Ammon's horn (tissue), 1 donor: ENCODE measurements at regions not wholly inside any gene's neighbourhood (a gene's known extent, or its start where the extent isn't known, plus 50 kb on each side); places are given as distances from the start of the nearest gene placed in this dataset.
A peak's percentile ranks its signal among the peaks of the same experiment; 100 is the strongest.
"Not testable (repeated sequence)": the region's sequence is repeated elsewhere in the genome, so short reads cannot be mapped to it uniquely, and the experiment has no call there.

ENCODE experiments used
- DNase-seq: peaks from one replicate; pipeline ENCODE4 v3.0.0-alpha.2; 2016; ENCODE audit warnings: low spot score

DNA sequence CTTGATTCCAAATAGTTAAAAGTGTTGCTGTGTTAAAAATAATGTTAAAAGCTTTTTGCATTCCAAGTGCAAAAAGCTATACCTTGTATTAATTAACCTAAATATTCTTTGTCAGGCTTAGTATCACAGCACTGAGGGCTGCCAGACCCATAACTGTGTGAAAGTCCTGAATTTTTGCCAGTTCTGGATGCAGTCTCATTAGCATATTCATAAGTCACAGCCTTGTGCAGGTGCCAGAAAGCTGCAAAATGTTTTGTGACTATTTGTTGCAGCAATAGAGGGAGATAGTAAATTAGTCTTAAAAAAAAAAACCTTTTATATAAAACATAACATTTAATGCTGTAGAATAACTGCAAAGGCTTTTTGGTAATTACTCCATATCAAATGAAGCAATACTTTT, 56.6 kb downstream of the SLITRK1 start:
- peak; percentile 93 for DNase-seq

DNA sequence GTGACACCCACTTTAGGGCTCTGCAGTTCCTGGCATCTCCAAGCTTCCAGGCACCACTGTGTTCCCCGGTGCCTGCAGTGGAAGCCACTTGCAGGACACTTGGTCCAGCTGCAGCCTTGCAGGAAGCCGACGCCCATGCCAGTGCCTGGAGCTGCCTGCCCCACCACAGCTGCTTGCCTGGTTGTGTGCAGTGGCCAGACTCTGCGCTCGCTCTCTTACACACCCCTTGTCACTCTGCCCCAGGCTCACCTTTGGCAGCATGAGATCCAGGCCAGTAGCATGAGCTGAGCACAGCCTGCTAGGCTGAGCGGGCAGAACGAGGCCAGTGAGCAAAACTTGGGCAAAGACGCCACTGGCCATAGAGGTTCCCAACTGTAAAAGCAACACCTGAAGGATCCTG, 57.7 kb downstream of the SLITRK1 start:
- no peak for DNase-seq

DNA sequence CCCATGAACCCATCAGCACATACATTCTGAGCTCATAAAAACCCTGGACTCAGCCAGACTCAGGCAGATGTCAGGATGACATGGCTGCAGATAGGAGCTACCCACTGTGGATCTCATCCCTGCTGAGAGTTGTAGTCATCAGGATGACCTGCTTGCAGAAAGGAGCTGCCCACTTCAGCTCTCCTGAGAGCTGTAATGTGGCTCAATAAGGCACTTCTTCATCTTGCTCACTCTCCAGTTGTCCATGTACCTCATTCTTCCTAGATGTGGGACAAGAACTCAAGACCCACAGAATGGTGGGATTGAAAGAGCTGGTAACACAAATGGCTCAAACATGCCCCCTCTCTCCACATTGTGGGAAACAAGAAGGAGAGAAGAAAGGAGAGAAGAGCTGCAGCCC, 58.2 kb downstream of the SLITRK1 start:
- DNase-seq: no peak

DNA sequence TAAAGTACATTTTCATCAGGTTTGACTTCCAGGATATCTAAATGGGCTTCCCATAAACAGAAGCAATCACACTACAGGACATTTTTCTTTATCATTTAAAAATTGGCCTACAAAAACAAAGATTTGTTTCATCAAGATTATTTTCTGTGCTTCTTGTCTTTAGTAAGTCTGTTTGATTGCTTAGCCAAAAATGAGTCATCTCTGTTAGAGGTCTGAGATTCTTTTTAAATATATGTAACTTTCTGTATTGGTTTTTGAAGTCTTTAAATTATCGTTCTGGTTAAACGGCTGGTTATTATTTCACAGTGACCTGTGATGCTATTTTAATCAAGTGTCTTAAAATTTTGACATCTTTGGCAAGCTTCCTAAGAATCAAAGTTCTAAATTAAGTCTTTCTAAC, 62.7 kb downstream of the SLITRK1 start:
- no peak for DNase-seq

DNA sequence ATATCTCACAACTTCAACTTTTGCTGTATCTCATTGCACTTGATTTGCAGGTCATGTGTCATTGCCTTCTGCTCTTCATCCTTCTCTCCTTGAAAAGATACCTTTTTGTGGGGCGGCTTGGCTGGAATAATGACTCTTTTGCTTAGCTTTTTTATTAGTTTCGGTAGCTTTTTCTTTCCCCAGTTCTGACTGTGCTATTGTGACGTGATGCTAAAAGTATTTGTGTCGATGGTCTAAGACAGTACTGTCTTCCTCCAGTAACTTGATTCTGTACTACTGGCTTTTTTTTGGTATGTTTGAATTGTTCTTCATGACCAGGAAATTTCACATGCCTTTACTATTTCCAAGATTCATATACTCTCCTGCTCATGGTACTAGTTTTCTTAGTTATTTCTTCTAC, 63.1 kb downstream of the SLITRK1 start:
- DNase-seq: no peak

DNA sequence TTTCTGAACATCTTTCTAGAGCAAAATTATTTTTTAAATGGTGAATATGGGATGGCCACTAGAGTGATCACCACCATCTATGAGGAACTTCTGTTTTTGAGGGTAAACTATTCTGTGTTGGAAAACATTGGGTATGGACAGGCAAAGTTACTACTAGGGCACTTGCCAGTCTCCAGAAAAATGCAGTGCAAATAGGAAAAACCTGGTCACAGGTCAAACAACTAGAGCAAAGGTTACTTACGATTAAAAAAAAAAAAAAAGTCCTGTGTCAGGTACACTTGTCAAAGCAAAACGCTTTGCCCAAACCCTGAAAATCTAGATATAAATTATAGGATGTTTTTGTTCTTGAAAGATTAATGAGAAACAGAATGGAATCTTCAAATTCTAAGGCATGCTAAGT, 66.2 kb downstream of the SLITRK1 start:
- DNase-seq: no peak

DNA sequence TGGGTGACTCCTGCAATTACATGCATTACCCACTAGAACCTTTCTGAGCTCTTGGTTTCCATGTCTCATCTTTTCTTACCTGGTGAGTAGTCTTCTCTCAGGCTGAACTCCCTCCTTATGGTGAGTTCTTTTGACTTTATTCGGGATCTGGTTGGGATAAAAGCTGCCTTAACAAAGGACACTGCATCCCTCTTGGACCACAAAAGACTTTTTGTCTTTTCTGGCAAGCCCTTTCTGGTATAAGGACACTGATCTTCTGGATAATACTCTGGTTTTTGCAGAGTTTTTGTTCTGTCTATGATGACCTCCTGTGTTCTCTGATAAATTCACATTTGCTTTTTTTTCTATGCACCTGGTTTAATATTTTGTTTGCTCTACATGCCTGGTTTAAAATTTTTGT, 66.7 kb downstream of the SLITRK1 start:
- DNase-seq: peak; percentile 31

DNA sequence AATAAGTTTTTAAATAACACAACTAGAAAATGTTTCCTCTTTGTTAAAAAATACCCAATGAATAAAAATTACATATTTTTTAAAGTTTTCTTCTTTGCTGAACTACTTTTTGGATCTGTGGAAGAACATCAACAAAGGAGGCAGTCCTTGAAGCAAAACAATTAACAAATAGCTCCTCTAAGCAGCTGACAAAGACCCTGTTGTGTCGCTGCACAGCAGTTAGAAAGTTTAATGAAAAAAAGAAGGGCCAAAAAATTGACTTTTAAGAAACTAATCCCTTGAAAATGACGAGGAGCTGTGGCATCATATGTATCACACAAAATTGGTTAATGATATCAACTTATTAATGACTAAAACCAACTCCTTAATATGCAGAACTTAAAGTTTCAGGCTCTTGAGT, 72.1 kb downstream of the SLITRK1 start:
- peak; percentile 71 for DNase-seq

DNA sequence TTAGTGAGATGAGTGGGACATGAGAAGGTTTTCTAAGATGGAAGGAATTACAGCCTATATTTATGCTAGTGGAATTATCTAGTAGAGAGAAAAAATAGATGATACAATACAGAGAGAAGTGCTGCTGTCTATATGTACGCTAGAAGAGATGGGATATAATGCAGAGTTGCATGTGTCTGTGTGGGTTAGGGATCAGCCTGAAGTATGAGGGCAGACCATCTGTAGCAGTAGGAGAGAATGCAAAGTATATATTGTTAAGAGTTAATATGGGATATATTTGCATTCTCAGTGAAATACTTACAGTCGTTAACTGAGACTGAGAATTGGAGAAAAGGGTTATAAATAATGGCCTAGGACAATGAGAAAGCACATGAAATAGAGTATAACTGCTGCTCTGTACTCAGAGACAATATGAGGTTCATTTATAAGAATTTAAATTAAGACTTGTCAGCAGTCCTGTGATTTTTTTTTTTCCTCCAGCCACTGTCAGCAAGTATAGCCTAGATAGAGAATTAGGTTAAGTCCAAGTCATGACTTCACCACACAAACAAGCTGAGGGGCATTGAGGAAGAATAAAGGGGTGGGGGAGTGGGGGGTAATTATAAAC, 77.8 kb downstream of the SLITRK1 start:
- no peak for DNase-seq

DNA sequence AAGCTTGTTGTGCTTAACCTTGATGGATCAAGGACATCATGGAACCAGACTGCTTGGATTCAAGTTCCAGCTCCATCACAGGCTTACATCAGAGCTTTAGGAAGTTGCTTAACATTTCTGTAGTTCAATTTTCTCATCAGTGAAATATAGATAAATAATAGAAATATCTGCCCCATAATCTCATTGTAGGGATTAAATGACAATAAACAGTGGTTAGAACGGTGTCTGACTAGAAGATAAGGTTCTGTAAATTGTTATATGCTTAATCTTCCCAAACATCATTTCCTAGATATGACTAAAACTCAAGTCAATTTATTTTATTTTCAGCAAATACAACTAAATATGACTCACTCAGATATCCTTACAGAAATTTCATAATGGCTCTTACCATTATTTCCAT, 83.5 kb downstream of the SLITRK1 start:
- DNase-seq: no peak

DNA sequence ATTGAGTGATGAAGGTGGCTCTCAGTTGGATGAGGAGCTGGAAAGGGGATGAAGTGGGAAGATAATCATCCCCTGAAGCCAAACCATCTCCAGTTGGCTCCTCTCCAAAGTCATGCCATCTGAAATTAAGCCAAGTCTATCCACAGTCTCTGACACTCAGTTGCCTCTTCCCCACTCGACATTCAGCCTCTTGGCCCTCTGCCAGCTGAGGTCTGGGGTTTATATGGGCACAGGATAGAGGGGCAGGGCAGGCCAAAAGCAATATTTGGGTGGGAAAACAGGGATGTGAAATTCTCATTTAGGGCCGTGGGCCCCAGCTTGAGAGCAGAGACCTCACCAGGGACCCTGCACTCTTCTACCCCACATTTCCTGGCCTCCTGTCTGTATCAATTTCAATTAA, 85.9 kb downstream of the SLITRK1 start:
- DNase-seq: no peak

DNA sequence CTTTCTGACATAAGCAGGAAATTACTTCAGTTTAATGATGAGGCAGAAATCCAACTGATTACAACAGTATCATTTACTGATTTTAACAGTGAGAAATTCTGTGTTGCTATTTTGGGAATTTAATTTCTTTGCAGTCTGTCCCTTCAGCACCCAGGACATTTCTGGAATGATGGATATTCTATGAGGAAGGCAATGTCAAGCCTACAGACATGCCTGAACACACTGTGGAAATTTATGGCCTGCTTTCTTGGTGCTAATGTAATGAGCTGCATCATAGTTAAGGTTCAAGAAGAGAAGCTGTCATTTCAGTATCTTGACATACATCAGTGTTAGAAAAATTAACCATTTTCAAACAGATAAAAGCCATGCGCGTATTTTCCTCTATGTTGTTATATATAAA, 87.7 kb downstream of the SLITRK1 start:
- DNase-seq: no peak

DNA sequence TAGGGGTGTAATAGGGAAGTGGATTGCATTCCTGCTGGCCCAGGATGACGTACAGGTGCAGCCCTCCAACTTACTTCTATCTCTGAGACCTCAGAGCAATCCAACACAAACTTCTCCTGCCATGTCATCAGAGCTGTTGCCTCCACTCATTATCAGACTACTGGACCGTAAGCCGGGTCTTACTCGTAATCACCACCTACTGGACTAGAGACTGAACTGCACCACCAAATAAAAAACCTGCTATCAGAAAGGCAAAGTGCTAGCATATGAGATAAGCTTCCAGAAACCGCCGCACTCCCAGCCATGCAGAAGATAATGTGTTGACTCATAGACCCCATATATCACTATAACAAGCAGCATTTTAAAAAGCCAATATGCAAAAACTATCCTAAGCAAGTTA, 102.0 kb downstream of the SLITRK1 start:
- DNase-seq: no peak

DNA sequence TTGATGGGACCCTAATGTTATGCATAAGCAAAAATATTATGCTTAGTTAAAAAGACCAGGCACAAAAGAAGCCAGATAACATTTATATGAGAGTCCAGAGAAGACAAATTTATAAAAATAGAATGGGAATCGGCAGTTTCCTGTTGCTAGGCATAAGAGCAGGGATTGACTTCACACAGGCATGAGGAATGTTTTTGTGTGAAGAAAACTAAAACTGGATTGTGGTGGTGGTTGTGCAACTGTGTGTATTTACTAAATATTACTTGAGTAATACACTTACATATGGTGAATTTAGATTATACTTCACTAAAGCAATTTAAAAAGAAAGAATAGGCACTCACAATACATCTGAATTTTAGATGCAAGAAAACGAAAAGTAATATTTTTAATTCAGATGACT, 108.3 kb downstream of the SLITRK1 start:
- no peak for DNase-seq

DNA sequence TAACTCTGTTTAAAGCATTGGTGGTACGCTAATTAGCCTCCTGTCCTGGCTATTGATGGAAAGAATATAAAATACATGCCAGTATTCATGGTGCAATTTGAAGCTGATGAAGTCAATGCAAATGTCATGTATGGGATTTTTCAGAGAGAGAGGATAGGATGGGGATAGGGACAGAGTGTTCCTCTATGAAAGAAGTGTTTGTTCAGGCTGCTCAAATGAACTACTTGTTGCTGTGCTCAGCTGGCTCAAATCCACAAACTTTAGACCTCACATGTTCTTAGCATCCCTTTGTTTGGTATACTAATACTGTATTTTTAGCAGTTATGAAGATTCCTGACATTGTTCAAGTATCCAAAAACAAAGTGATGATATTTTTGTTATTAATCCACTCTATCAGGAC, 116.5 kb downstream of the SLITRK1 start:
- DNase-seq: peak; percentile 92

DNA sequence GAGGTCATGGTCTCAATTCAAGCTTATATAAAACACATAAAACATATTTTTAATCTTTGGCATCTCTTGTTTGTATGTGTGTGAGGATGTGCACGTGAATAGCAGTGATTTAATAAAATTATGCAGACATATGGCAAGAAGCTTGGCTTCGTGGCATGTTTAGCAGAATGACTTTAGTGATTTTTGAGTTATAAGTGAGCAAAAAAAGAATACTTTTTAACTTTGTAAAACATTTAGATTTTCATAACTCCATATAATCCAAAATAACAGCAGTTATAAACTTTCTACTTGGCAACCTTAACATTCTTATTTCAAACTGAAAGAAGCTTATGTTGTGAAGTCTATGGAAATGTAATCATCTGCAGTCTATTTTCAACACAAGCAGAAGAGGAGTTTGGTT, 120.6 kb downstream of the SLITRK1 start:
- no peak for DNase-seq

DNA sequence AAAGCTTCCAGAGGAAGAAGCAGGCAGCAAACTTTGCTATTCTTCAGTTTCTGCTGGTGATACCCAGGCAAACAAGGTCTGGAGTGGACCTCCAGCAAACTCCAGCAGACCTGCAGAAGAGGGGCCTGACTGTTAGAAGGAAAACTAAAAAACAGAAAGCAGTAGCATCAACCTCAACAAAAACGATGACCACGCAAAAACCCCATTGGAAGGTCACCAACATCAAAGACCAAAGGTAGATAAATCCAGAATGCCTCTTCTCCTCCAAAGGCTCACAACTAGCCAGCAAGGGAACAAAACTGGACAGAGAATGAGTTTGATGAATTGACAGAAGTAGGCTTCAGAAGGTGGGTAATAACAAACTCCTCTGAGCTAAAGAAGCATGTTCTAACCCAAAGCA, 127.1 kb downstream of the SLITRK1 start:
- DNase-seq: not testable (repeated sequence)

DNA sequence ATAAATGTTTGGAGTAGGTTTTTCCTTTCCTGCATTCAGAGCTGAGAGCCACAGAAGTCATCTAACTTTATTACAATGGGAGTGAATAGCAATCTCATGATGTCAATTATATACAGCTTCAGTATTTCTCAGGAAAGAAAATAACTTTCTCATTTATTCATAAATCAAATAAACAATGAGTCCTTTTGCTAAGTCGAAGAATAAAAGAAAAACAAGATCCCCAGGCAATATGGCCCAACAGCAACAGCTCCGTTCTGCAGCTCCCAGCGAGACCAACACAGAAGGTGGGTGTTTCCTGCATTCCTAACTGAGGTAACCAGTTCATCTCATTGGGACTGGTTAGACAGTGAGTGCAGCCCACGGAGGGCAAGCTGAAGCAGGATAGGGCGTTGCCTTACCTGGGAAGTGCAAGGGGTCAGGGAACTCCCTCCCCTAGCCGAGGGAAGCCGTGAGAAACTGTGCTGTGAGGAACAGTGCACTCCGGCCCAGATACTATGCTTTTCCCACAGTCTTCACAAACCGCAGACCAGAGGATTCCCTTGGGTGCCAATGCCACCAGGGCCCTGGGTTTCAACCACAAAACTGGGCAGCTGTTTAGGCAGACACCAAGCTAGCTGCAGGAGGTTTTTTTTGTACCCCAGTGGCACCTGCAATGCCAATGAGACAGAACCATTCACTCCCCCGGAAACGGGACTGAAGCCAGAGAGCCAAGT, 128.2 kb downstream of the SLITRK1 start:
- DNase-seq: no peak

DNA sequence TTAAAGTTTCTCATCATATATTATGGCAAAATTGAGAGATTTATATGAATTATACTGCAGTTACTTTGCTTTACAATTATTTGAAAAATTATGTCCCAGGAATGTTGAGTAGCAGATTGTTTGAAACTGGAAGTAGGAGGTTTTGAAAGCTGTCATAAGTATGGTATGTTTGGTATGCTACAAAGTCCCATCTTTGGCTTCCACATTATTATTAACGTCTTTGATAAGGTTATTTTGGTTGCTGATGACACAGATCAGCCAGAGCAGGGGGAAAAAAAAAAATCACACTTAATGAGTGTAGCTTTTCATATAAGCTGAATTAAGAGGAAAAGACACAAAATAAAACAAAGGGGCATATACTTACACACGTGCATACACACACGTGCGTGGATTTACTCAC, 130.1 kb downstream of the SLITRK1 start:
- no peak for DNase-seq

DNA sequence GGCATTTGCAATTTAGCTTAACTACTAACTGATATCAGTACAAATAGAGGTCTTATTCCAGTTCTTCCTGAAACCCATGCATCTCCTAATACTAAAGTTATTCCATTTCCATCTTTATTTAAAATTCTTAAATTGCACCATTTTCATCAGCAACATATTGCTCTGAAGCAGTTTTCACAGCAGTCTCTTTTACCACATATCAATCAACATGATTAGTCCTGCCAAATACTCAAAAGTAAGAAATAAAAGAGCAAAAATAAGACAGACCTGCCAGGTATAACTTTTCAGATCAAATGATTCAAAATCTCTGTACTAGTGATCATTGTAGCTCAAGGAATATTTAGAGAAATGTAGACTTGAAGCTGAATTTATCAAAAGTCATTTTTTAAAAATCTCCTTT, 141.7 kb downstream of the SLITRK1 start:
- DNase-seq: no peak

DNA sequence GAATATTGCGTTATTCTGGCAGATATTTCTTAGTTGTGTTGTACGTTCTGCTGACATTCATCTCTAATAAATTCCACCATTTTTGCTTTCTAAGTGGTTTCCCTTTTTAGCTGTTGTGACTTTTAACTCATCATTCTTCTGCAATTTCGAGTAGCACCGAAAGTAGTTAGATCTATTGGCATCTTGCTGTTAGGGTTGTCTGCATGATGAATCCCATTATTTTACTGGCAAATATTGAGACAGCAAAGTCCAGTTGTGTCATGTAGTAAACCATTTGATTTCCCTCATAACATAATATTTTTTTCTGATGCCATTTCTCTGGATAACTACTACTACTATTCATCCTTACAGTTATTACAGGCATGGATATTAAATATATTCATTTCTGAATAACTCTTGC, 143.9 kb downstream of the SLITRK1 start:
- no peak for DNase-seq

DNA sequence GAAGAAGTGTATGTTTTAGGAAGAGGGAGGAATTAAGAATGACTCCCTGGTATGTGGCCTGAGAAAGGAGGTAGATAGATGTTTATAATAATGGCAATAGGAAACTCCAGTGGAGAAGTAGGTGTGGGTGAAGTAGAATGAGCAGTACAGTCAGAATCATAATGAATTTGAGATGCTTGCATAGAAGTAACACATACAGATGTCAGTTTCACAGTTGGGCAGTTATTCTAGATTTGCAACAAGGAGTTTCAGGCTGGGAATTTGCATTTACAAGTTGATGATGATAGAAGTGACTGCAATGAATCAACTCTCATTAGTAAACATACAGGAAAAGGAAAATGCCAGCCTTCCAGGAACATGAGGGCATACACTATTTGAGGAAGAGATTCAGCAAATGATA, 149.0 kb downstream of the SLITRK1 start:
- no peak for DNase-seq

DNA sequence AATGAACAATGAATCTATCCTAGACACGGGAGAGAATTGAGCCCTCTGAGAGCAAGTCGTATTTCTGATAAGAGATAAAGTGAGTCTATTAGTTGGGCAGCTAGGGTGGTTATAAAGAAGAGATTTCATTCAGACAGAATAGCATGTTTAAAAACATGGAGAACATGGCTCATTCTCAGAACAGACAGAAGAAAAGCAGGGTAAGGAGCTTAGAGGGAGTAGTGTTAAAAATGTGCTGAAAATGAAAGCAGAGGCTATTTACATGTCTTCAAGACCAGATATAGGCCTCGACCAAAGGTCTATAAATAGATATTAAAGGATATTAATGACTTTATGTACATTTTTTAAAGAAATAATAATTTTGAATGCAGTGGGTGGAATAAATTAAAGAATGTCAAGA, 149.5 kb downstream of the SLITRK1 start:
- no peak for DNase-seq

DNA sequence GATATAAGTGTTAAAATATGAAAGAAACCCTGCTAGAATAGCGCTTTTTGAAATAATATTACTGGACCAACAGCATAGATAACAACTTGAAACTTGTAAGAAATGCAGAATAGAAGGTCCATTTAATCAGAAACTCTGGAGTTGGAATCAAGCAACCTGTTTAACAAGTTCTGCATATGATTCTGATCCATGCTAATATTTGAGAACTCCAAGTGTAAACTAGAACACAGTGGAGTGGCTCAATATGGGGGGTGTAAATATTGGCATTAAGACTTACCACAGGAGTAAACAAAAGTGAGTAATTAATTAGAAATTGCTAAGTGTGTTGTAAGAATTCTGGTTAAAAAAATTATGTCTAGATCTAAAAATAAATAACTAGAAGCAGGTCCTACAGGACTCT, 151.2 kb downstream of the SLITRK1 start:
- DNase-seq: no peak
